DMS153 treated with DMSO at 0.1 percent for 48 hours (cell line): ENCODE measurements at regions not wholly inside any gene's neighbourhood (a gene's known extent, or its start where the extent isn't known, plus 50 kb on each side); places are given as distances from the start of the nearest gene placed in this dataset.
"Not testable (repeated sequence)": the region's sequence is repeated elsewhere in the genome, so short reads cannot be mapped to it uniquely, and the experiment has no call there.

Source experiments
- DNase-seq: peaks from one replicate; lab custom pipeline; 2025; ENCODE audit not compliant: unreplicated experiment; lab: John Stamatoyannopoulos, UW

DNA sequence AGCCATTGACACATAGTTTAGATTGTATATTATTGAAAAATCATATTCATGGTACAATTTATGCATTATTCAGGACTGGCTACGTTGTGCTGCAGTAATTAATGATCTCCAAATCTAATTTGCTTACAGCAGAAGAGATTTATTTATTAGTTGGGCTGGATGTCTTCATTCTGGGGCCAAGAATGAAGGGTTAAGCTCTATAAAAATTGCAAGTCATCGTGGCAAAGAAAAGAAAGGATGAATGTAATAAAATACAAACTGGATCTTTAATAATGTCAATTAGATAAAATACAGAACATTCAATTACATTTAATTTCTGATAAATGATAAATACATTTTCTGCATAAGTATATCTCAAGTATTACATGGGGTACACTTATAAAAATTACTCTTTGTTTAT lies 151.8 kb upstream of the ANO5 start:
- DNase-seq = no peak

DNA sequence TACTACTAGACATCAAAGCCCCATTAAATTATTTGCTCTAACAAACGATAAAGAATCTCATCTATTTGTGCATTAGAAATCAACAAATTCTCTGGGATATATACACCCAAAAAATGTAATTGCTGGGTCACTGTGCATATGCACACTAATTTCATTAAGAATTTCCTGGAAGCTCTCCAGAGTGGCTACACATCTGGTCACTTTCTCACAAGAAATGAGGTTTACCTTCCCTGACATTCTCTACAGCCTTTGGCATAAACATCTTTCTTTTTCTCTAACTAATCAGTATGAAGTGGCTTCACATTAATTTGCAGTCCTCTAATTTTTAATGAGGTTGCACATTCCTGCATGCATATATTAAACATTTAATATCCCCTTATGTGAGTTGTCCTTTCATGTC lies 150.8 kb upstream of the ANO5 start:
- DNase-seq = no peak

DNA sequence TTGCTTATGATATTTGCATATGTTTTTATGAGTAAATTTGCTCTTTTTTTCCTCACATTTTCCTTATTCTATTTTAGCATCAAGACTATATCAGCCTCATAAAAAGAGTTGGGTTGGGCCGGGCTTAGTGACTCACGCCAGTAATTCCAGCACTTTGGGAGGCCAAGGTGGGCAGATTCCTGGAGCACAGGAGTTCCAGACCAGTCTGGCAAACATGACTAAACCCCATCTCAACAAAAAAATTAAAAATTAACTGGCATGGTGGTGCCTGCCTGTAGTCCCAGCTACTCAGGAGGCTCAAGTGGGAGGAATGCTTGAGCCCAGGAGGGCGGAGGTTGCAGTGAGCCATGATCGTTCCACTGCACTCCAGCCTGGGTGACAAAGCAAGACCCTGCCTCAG lies 148.8 kb upstream of the ANO5 start:
- no peak for DNase-seq

DNA sequence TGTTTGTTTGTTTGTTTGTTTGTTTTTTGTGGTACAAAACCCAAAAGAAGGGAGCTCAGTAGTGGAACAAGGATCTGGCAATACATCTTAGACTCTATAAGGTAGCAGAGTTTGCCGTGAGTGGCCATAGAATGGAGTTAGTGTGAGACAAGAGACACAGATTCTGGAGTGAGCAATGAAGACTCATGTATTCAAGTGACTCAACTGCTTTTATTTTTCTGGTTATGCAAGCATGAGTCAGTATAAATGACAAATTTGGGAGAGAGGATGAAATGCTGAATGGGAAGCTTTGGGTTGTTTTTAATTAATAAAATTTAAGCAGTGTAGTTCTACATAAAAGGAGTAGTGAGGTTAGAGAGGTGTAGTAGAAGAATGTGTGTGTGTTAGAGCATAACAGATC lies 143.6 kb upstream of the ANO5 start:
- DNase-seq = no peak

DNA sequence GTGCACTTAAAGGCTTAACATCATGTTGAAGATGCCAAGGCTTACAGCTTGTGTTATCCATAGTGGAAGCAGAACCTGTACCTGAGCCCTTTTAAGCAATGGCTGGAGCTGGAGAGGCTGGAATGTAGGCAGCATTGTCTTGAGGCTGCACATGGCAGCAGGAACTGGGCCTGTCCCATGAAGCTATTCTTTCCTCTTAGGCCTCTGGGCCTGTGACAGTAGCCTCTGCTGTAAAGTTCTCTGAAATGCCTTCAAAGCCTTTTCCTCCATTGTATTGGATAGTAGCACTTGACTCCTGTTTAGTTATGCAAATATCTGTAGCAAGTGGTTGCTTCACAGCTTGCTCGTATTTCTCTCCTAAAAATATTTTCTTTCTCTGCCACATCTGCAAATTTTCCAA lies 127.4 kb upstream of the ANO5 start:
- DNase-seq = no peak

DNA sequence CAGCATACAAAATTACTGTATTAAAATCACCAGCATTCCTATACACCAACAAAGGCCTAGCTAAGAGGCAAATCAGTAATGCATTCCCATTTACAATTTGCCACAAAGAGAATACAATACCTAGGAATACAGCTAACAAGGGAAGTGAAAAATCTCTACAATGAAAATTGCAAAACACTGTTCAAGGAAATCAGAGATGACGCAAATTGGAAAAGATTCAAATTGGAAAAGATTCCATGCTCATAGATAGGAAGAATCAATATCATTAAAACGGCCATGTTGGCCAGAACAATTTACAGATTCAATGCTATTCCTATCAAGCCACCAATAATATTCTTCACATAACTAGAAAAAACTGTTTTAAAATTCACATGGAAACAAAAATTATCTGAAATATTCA lies 123.0 kb upstream of the ANO5 start:
- no peak for DNase-seq

DNA sequence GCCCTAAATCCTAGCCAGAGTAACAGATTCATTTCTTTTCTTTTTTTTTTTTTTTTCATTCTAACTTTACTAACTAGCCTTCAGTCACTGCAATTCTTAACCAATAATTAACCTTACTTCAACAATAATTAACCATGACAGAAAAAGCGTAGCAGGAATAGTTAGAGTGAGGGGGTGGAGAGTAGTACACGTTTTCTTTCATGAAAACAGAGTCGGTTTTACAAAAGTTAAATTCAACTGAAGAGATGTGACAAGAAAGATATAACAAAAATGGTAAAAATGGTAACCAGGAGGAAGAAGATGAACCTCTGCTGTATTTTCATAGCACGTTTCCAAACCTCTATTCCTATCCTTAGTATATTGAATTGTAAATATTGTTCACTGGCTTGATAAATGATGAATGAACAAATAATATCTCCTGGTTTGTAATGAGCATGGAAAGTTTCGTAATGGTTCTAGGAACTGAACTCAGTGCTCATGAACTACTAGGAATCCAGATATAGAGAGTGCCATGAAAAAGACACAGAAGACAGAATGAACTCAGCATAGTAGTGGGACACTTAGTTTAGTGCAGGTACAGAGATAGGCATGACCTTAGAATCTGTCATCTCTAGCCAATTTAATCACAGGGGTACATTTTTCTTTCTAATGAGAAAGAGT lies 116.5 kb upstream of the ANO5 start:
- DNase-seq = no peak

DNA sequence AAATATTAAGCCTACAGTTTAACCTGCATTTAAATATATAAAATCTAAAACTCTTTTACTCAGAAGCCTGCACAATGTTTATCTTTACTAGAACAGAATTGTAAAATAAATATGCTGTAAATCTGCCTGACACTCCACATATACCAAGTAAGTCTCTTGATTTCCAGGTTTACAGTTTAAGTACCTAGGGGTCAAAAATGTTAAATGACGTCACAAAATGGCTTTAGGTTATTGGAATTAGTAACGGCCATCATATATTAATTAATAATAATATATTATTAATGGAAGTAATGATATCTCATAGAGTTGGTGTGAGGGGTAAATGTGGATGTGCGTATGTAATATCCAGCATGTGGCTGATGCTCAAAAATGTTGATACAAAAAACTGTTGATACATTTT lies 114.8 kb upstream of the ANO5 start:
- DNase-seq = no peak

DNA sequence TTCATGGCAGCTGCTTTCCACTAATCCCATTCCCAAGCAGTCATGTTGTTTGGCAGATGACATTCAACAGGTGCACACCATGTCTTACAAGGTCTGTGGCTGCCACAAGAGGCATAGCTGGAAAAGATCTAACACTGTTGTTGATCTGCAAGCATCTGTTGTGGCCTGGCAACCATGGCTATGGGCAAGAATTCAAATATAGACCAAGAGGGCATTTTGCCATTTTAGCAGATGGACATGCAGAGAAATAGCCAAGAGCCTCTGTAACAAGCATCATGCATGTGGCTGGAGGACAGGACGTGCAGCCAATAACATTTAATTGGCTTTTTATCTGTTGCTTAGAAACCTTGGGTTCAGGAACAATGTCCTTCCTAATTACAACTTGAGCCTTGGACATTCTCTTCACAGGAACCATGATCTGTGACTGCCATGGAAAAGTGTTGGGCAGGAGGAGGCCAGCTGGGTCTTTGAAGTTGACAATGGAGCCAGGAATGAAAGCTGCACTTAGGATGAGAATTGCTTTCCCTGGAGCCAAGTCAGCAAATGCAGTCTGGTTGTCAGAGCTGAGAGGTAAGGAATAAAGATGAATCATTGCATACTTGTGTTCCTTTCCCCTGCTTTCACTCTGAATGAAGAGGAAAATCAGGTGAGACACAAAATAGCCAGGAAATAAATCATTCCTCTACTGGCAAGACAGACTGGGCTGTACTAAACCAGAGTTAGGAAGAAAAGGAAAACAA lies 113.6 kb upstream of the ANO5 start:
- no peak for DNase-seq

DNA sequence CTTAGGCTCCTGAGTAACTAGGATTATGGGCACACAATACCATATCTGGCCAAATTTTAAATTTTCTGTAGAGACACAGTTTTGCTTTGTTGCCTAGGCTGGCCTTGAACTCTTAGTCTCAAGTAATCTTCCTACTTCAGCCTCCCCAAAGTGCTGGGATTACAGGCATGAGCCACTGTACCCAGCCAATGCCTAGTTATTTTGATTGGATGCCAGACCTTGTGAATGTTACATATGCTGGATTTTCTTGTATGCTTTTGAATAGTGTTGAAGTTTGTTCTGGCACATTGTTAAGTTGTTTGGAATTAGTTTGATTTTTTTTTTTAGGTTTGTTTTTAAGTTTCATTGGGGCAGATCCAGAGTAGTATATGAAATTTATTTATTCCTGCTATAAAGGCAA lies 110.7 kb upstream of the ANO5 start:
- DNase-seq = no peak

DNA sequence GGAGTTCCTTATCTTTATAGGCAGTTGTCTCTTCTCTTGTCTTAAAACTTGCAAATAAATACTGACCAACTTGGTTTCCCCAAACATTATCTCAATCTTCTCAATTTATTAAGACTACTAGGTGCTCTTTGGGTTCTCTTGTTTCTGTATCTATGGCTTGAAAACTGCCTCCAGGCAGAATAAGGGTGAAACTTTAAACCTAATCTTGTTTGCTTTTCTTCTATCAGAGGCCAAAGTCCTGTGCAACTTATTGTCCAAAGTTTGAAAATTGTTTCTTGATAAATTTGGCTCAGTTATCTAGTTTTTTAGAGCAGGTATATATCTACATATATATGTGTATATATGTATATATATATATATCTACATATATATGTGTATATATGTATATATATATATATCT lies 110.1 kb upstream of the ANO5 start:
- no peak for DNase-seq

DNA sequence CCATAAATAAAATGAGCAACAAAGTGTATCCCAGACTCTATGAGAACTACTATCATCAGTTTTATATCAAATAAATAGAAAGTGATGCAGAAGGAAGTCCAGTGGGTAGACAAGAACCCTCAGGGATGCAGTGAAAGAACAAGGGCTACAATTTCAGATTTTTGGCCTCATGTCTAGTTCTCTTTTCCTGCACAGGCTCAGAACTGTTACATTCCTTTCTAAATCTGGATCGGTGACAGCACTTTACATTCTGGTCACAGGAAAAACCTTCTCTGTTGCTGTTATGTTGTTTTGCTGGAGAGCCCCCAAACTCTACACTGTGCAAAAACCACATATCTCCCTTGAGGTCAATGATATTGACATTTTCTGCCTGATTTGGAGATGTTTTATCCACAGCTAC lies 108.8 kb upstream of the ANO5 start:
- DNase-seq = no peak

DNA sequence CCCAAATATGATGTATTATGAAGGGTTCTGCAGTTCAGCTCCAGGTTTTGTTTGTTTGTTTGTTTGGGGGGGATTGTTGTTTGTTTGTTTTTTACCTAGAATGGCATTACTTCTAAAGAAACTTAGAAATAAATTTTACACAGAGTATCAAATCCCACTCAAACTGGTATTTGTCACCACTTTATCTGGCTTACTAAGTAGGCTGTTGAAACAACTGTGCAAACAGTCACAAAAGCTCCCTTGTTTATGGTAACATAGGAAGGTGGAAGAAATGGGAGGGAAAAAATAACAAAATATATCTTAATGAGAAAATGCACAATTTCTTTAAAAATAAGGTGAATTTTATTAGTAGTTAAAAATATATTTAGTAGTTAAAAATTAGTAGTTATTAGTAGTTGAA lies 108.3 kb upstream of the ANO5 start:
- no peak for DNase-seq

DNA sequence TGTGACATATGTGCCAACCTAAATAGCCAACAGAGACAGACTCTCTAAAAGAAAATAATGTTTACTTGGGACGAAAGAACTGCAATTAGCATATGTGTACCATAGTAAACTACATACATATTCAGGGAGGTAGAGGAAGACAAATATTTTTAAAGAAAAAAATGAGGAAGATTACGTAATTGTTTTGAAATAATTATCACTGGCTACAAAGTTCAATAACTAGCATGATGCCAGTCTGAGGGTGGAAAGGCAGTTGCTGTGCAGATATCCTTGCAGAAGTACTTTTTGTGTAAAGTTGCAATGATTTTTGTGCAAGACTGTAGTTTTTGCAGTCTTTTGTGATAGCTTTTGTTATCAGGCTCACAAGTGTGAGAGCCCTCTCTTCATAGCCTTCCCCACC lies 103.3 kb upstream of the ANO5 start:
- no peak for DNase-seq

DNA sequence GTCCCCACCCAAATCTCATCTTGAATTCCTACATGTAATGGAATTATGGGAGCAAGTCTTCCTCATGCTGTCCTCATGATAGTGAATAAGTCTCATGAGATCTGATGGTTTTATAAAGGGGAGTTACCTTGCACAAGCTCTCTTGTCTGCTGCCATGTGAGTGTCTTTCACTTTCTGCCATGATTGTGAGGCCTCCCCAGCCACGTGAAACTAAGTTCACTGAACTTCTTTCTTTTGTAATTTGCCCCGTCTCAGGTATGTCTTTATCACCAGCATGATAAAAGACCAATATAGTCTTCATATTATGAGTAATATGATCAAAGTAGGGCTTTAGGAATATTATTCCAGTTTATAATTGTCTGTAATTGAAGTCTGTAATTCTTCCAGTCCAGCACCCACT lies 86.3 kb upstream of the ANO5 start:
- DNase-seq = no peak

DNA sequence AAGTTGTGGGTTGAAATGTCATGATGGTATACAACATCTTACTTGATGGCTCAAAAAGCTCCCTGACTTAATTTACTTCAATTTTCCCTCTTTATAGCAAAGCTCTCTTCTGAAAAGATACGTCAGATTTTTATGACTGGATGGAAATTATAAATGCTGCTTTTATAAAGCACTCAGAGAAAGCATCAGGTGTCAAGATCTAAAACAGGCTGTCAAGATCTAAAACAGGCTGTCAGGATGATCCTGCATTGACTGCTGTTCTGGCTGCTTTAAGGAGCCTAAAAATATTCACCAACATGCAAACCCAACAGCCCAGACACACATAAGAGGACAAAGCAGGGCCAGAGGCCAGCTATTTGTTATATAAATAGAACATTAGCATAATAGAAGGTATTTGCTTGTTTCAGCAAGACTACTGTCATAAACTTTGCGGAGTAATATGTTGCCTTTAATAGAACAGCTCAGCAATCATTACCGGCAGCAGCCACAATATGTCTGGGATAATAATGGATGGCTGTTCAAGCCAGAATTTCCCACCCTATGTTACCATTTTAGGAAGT lies 77.3 kb upstream of the ANO5 start:
- DNase-seq = no peak

DNA sequence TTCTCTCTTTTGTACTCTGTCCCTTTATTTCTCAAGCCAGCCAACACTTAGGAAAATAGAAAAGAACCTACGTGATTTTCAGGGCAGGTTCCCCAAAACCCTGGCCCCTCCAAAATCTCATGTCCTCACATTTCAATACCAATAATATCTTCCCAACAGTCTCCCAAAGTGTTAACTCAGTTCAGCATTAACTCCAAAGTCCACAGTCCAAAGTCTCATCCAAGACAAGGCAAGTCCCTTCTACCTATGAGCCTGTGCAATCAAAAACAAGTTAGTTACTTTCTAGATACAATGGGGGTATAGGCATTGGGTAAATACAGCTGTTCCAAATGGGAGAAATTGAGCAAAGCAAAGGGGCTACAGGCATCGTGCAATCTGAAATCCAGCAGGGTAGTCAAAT lies 64.9 kb upstream of the ANO5 start:
- not testable (repeated sequence) for DNase-seq

DNA sequence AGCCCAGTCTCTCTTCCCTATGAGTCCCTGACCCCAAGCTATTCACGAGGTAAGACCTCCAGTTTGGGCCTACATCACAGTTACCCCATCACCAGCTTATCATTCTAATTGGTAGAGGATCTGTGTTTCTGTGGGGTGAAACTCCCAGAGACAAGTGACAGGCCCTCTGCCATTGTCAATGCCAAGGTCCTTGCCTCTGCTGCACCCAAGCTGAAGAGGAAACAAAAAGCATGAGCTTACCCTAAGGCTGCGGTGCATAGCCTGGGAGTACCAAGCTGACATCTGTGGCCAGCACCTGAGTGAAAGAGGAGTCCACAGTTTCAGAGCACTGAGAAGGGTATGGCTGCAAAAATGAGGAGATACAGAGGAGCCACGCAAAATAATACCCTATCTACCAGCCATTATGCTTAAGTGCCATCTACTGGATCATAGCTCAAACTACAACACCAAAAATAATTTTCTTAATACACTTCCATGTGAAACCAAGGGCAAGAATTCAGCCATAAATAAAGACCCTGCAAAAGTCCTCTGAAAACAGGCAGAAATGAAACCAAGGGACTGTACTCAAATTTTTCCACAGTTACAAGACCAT lies 62.3 kb upstream of the ANO5 start:
- DNase-seq = peak; percentile 38

DNA sequence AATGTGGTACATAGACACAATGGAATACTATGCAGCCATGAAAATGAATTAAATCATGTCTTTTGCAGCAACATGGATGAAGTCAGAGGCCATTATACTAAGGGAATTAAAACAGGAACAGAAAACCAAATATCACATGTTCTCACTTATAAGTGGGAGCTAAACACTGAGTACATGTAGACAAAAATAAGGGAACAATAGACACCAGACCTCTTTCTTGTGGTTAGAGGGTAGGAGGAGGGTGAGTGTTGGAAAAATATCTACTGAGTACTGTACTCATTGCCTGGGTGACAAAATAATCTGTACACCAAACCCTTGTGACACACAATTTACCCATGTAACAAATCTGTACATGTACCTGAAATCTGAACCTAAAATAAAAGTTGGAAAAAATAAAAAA lies 59.1 kb upstream of the ANO5 start:
- DNase-seq = no peak

DNA sequence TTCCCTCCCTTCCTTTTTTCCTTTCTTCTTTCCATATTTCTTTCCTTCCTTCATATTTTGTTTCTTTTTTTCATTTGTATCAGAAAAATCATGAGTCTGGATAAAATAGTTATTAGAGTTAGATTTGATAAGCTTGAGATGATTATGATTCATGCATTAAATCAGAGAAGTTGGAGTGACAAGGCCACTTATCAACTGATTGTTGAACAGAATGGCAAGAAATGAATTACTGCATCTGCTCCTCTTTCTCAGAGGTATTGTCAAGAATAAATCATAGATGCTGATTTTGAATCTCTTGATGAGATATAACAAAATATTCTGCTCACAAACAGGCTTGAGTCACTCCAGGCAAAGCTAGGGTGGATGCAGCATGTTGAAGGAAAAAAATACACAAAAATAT lies 54.6 kb upstream of the ANO5 start:
- DNase-seq = no peak
